Neural progenitor cell (in vitro differentiated cells): ENCODE measurements at regions not wholly inside any gene's neighbourhood (a gene's known extent, or its start where the extent isn't known, plus 50 kb on each side); places are given as distances from the start of the nearest gene placed in this dataset.

Experiments
- DNase-seq: peaks from one replicate; pipeline ENCODE4 v3.0.0-alpha.2; 2016; ENCODE audit warnings: low spot score
- H2AFZ ChIP-seq: fragments of 200-600 bp; sonication (generic); replicated peaks from 2 replicates; pipeline ENCODE4 v1.6.1; 2016; ENCODE audit warnings: antibody characterized with exemption
- H3F3A ChIP-seq: fragments of 200-600 bp; sonication (generic); 2 replicates; pipeline ENCODE4 v1.6.1; 2016; ENCODE audit warnings: antibody characterized with exemption, low read depth
- H3K27ac ChIP-seq: fragments of 200-600 bp; sonication (generic); 2 replicates; pipeline ENCODE4 v1.5.1; 2016; ENCODE audit warnings: mild to moderate bottlenecking
- H3K27me3 ChIP-seq: fragments of 200-600 bp; sonication (generic); 2 replicates; pipeline ENCODE4 v1.6.1; 2016; ENCODE audit warnings: mild to moderate bottlenecking, moderate library complexity
- H3K36me3 ChIP-seq: fragments of 200-600 bp; sonication (generic); 2 replicates; pipeline ENCODE4 v1.5.1; 2016
- H3K4me1 ChIP-seq: fragments of 200-600 bp; sonication (generic); 2 replicates; pipeline ENCODE4 v1.6.1; 2016; ENCODE audit warnings: mixed run types
- H3K4me2 ChIP-seq: fragments of 200-600 bp; sonication (generic); 2 replicates; pipeline ENCODE4 v1.6.1; 2016
- H3K4me3 ChIP-seq: fragments of 200-600 bp; sonication (generic); 2 replicates; pipeline ENCODE4 v1.5.1; 2016
- H3K79me2 ChIP-seq: fragments of 200-600 bp; sonication (generic); 2 replicates; pipeline ENCODE4 v1.6.1; 2016; ENCODE audit warnings: low read depth
- H3K9ac ChIP-seq: fragments of 200-600 bp; sonication (generic); 2 replicates; pipeline ENCODE4 v1.6.1; 2016
- H3K9me3 ChIP-seq: fragments of 200-600 bp; sonication (generic); 2 replicates; pipeline ENCODE4 v1.5.1; 2016; ENCODE audit warnings: low read depth
- H4K20me1 ChIP-seq: fragments of 200-600 bp; sonication (generic); 2 replicates; pipeline ENCODE4 v1.6.1; 2016; ENCODE audit warnings: low read depth
- H3K27ac Mint-ChIP-seq: 3 replicates; pipeline ENCODE4 v1.8.0; 2021; ENCODE audit warnings: mixed read lengths
- H3K27me3 Mint-ChIP-seq: 2 replicates; pipeline ENCODE4 v1.8.0; 2022; ENCODE audit warnings: low read depth, mild to moderate bottlenecking, inconsistent platforms, moderate library complexity, mixed read lengths; ENCODE audit not compliant: insufficient read depth
- H3K36me3 Mint-ChIP-seq: 3 replicates; pipeline ENCODE4 v1.8.0; 2021; ENCODE audit warnings: mixed read lengths
- H3K4me1 Mint-ChIP-seq: 3 replicates; pipeline ENCODE4 v1.8.0; 2021; ENCODE audit warnings: mixed read lengths
- H3K4me3 Mint-ChIP-seq: 3 replicates; pipeline ENCODE4 v1.8.0; 2021; ENCODE audit warnings: mild to moderate bottlenecking, moderate library complexity, mixed read lengths
- H3K9me3 Mint-ChIP-seq: 3 replicates; pipeline ENCODE4 v1.8.0; 2020; ENCODE audit warnings: mixed read lengths
- EZH2 ChIP-seq: fragments of 200-600 bp; sonication (generic); IDR thresholded peaks from 2 replicates; pipeline ENCODE4 v1.6.1; 2017; ENCODE audit warnings: antibody characterized with exemption, mild to moderate bottlenecking, moderate library complexity
- EZH2phosphoT487 ChIP-seq: fragments of 200-600 bp; sonication (generic); IDR thresholded peaks from 2 replicates; pipeline ENCODE4 v1.6.1; 2017; ENCODE audit warnings: antibody characterized with exemption
- TF ChIP-seq, protein P1 (sequence below): fragments of 200-600 bp; sonication (generic); IDR thresholded peaks from 2 replicates; pipeline ENCODE4 v1.5.1; 2017; ENCODE audit warnings: antibody characterized with exemption, mild to moderate bottlenecking

DNA sequence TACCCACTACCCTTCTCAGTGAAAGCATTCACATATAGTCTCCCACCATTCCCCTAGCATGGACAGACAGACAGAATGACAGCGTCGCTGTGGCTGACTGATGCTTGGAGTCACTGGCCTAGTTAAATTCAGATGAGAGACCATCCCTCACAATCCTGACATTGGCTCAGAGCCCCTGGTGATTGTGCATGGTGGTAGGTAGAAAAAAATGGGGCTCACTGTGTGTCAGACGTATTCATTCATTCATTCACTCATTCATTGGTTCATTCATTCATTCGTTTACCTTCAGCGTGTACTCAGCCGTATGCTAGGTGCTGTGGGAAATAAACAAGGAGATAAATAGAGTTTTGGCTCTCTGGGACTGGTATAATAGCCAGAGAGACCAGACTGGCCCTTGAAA lies 73.6 kb upstream of the CALM2 start:
- Histone ChIP-seq H3K36me3 (no peaks in the 10 kb centered on the region), H3K27me3 (no peaks in the 10 kb centered on the region), H2AFZ (no peak overlapping the region), H3K4me1 (peaks cover 10% of the 10 kb centered on the region), H4K20me1 (no peaks in the 10 kb centered on the region), H3K27ac (no peak overlapping the region), H3K79me2 (no peaks in the 10 kb centered on the region), H3K4me2 (no peak overlapping the region), H3K9ac (no peak overlapping the region), H3K9me3 (no peaks in the 10 kb centered on the region), H3F3A (peaks cover 3% of the 10 kb centered on the region), H3K4me3 (no peak overlapping the region)
- H3K36me3 Mint-ChIP-seq = no peaks in the 10 kb centered on the region
- H3K27me3 Mint-ChIP-seq = peaks cover 3% of the 10 kb centered on the region
- no peaks in the 10 kb centered on the region for H3K9me3 Mint-ChIP-seq
- H3K4me1 Mint-ChIP-seq = peaks cover 18% of the 10 kb centered on the region
- no peak for DNase-seq
- no peak for TF ChIP-seq EZH2phosphoT487
- TF ChIP-seq, protein P1, sequence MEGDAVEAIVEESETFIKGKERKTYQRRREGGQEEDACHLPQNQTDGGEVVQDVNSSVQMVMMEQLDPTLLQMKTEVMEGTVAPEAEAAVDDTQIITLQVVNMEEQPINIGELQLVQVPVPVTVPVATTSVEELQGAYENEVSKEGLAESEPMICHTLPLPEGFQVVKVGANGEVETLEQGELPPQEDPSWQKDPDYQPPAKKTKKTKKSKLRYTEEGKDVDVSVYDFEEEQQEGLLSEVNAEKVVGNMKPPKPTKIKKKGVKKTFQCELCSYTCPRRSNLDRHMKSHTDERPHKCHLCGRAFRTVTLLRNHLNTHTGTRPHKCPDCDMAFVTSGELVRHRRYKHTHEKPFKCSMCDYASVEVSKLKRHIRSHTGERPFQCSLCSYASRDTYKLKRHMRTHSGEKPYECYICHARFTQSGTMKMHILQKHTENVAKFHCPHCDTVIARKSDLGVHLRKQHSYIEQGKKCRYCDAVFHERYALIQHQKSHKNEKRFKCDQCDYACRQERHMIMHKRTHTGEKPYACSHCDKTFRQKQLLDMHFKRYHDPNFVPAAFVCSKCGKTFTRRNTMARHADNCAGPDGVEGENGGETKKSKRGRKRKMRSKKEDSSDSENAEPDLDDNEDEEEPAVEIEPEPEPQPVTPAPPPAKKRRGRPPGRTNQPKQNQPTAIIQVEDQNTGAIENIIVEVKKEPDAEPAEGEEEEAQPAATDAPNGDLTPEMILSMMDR = no peak
- no peak for TF ChIP-seq EZH2
- no peak overlapping the region for H3K4me3 Mint-ChIP-seq
- H3K27ac Mint-ChIP-seq = no peak overlapping the region

DNA sequence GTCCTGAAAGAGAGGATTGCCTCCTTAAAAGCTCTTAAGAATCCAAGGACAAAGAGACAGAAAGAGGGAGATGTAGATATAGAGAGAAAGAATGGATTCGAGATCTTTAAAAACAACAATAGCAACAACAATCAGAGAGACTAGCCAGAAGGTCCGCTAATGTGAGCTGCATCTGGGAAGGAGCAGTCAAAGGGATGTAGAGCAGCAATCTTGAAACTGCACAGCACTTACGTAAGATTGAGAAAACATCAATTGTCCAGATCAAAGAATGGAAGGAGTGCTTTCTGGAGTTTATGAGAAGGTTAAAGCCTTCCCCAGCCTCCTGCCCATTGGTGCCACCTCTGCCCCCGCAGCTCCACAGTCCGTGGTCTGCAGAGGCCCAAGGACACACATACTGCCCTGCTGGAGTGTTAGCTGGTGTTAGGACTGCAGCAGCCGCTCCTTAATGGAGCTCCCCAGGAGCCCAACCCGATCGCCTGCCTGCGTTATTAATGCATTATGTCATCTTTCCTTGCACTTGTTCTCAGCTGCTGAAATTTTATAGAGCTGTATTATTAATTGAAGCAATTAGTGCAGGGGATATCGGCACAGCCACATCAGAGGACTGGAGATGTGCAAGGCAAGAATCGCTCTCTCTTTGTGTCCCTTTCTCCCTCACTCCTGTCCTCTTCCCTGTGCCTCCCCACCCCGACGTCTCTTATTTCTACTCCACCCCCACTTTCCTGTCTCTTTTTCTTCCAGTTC lies 73.0 kb upstream of the CALM2 start:
- H3K9me3 ChIP-seq = no peaks in the 10 kb centered on the region
- DNase-seq = no peak
- Mint-ChIP-seq H3K36me3 (no peaks in the 10 kb centered on the region), H3K4me1 (peaks cover 16% of the 10 kb centered on the region), H3K27ac (peak overlapping the region; percentile 3), H3K27me3 (peaks cover 3% of the 10 kb centered on the region), H3K4me3 (no peak overlapping the region), H3K9me3 (no peaks in the 10 kb centered on the region)
- H3K36me3 ChIP-seq = no peaks in the 10 kb centered on the region
- peak overlapping the region; percentile 74 for H2AFZ ChIP-seq
- H3K27ac ChIP-seq = no peak overlapping the region
- H4K20me1 ChIP-seq = no peaks in the 10 kb centered on the region
- H3K4me2 ChIP-seq = no peak overlapping the region
- TF ChIP-seq EZH2phosphoT487 (no peak), EZH2 (no peak)
- TF ChIP-seq, protein P1 = no peak
- no peak overlapping the region for H3K4me3 ChIP-seq
- H3K79me2 ChIP-seq = no peaks in the 10 kb centered on the region
- no peaks in the 10 kb centered on the region for H3K27me3 ChIP-seq
- no peak overlapping the region for H3K9ac ChIP-seq
- no peaks in the 10 kb centered on the region for H3F3A ChIP-seq
- H3K4me1 ChIP-seq = peaks cover 10% of the 10 kb centered on the region

DNA sequence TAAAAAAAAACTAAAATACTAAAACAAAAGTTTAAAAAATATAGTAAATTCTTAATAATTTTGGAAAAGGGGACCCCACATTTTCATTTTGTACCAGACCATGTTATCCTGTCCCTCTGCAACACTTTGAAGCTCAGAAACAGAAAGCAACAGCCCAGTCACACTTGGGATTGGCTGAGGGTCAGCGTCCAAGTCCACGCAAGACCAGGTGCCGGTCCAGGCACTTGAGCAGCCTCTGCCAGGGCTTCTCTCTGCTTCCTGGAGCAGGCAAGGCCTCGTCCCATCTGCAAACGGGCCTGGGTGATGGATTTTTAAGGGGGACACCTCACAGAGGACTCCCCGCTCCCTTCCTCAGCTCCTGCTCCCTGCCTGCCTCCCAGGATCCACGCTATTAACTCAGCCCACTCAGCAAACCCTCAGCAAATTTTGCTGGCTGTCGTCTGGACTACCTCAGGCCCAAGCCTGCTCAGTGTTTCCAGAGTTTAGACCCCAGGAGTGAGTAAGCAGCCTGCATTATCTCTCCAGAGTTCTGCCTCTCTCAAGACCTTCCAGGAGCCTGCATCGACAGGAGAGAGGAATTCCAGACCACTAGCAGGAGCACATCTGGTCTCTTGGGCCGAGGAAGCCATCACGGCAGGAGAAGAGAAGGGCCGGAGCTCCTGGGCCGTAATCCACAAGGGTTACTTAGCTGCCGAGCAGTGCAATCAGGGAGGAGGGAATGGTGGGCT lies 67.4 kb upstream of the CALM2 start:
- Mint-ChIP-seq H3K27me3 (peaks cover 3% of the 10 kb centered on the region), H3K27ac (no peak overlapping the region), H3K4me3 (no peak overlapping the region), H3K4me1 (peaks cover 19% of the 10 kb centered on the region), H3K36me3 (no peaks in the 10 kb centered on the region), H3K9me3 (no peaks in the 10 kb centered on the region)
- no peaks in the 10 kb centered on the region for H3K79me2 ChIP-seq
- H2AFZ ChIP-seq = no peak overlapping the region
- H3K4me3 ChIP-seq = no peak overlapping the region
- TF ChIP-seq EZH2phosphoT487 = no peak
- no peak for TF ChIP-seq EZH2
- TF ChIP-seq, protein P1 = no peak
- DNase-seq = no peak
- peaks cover 13% of the 10 kb centered on the region for H3K4me1 ChIP-seq
- H3K9me3 ChIP-seq = no peaks in the 10 kb centered on the region
- peaks cover 7% of the 10 kb centered on the region for H3F3A ChIP-seq
- no peaks in the 10 kb centered on the region for H3K36me3 ChIP-seq
- no peak overlapping the region for H3K9ac ChIP-seq
- H3K4me2 ChIP-seq = no peak overlapping the region
- no peaks in the 10 kb centered on the region for H4K20me1 ChIP-seq
- no peaks in the 10 kb centered on the region for H3K27me3 ChIP-seq
- no peak overlapping the region for H3K27ac ChIP-seq
